ENCODE measurements at regions not wholly inside any gene's neighbourhood (a gene's known extent, or its start where the extent isn't known, plus 50 kb on each side); places are given as distances from the start of the nearest gene placed in this dataset.
"Not testable (repeated sequence)": the region's sequence is repeated elsewhere in the genome, so short reads cannot be mapped to it uniquely, and the experiment has no call there.

DNA sequence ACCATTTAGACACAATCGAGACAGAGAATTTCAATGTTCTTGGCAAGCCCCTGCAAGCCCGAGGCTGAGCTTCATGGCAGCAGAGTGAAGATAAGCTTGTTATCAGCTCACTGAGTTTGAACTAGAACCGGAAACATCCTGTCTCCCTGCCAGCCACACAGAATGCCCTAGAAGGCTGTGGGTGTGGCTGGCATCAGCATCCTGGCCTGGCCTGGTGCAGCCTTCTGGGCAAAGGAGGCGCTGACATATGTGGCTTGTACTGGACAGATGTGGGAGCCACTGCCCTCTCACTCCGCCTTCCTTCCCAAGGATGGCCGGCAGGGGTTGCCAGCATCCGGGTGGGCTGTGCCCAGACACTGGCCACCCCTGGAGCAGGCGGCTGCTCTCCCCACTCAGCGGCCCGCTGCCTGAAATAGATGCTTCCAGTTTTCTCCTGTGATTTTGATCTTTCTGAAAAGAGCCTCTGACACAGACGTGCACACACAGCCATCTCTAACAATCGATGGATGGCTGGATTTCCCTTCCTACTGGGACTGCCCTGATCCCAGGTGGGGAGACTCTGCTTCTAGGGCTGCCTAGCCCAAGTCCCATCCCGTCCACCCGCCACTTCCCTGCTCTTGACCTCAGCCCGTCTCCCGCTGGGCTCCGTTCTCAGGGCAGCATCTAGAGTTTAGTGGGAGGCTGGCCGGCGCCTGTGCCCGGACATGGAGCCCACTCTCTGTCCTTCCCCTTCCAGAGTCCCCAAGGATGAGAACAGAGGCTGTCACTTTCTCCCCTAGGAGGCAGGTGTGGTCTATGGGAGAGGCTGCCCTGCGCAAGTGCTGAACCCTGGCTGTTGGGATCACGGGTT, 149.7 kb downstream of the CTTN start:
- no peak for DNase-seq (ENCODE audit: low spot score)
- no peak for FAIRE-seq

DNA sequence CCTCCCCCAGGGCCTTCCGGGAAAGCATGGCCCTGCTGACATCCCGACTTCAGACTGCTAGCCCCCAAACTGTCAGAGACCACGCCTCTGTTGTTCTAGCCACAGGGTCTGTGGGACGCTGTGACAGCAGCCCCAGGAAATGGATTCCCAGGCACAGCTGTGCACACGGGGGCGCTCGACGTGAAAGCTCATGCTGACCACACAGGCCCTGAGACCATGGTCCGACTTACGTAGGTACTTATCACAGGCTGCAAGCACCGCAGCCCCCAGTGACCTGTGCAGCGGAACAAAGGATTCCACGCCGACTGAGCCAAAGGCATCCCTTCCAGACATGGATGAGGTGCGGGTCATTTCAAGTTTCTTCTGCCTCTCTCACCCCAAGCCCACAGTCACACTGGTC, 150.6 kb downstream of the CTTN start:
- no peak for DNase-seq (ENCODE audit: low spot score)
- FAIRE-seq = no peak

DNA sequence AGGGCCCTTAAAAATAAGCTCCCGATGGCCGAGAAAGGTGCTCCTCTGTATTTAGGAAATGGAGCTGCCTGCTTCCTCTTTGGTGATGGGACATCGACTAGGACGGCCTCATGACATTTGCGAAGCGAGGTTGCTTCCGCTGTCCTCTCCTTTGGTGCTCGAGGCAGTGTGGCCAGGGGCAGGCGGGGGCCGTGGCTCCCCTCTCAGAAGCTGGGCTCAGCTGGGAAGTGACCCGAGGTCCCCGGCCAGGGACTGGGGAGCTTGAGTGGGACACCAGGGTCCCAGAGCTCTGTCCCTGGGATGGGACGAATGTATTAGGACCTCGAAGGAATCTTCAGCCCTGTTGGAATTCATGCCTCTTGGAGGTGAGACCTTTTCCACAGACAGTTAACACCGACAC, 151.1 kb downstream of the CTTN start:
- DNase-seq (ENCODE audit: low spot score) (no peak), FAIRE-seq (no peak)

DNA sequence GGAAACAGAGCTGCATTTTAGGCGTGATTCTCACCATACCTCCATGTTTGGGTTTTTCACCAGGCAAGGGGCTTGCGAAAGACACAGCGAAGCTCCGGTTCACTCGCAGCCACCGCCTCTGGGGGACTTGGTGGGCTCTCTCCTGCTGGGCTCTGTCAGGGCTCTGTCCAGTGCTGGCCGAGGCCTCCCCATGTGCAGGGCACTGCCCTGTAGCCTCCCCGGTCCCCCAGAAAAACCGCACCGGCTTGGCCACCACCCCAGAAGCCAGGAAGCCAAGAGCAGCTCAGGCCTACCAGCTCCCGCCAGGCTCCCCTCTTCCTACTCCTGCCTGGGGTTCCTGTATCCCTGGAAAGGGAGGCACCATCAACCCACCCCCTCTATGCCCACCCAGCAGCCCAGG, 151.5 kb downstream of the CTTN start:
- DNase-seq (ENCODE audit: low spot score) (no peak), FAIRE-seq (no peak)

DNA sequence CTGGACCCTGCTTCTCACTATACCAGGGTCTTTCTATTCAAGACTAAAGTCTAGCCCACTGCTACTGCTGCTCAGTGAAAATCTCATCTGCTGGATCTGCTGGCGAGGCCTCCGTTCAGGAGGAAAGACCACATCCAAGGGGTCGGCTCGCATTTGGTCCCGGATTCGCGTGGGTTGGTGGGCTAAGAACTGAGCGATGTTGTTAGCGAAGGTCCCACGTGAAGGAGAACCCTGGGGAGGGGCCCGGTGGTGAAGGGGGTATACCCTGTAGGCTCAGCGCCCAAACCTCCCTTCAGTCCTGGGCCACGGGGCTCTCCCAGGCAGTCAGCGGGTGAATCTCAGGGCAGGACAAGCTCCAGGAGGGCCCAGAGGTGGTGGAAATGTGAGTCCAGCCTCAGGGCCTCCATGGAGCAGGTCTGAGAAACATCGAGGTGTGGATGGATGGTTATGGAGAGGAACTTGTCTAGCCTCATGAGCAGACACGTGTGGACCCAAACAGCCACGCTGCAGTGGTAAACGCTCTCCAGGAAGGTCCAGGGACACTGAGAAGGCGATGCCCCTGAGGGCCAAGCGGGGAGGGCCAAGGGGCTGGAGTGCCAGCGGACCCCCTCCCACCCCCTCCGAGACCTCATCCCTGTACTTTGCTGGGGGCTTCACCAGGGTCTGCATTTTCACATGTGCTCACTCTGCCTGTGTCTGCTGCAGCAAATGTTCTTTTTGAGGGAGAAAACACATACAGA, 152.3 kb downstream of the CTTN start:
- no peak for FAIRE-seq
- DNase-seq (ENCODE audit: low spot score) = no peak

DNA sequence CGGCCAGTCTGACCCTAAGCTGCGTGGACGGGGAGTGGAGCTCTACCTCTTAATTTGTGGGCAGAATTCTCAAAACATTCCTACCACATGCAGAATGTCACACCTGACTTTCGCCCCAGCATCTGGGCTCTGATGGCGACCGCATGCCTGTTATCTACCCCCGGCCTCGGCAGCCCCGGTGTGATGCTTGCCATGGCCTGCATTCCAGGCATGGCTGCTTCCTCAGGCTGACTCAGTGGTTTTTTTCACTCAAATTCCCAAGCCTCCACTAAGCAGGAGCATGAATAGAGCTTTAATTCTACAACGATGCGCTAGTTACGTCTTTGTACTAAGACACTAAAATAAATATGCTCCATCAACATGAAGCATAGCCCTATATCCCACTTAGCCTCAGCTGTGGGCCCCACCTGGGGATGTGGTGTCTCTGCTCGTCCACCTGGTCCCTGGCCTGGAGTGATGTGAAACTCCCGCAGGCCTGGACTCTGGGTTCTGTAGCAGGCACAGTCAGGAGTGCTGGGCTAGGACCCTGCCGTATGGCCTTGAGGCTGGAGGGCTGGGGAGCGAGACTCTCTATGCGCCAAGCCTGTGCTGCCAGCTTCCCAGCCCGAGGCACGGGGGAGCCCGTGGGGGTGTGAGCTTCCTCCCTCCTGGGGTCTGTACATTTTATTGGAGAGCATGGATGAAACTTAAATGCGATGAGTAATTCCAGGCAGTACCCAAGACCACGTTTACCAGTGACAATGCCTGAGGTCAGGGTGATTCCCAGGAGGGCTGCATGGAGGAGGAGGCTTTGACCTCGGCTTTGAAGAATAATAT, 153.2 kb downstream of the CTTN start:
- peak; percentile 56 for DNase-seq (ENCODE audit: low spot score)
- FAIRE-seq = no peak

DNA sequence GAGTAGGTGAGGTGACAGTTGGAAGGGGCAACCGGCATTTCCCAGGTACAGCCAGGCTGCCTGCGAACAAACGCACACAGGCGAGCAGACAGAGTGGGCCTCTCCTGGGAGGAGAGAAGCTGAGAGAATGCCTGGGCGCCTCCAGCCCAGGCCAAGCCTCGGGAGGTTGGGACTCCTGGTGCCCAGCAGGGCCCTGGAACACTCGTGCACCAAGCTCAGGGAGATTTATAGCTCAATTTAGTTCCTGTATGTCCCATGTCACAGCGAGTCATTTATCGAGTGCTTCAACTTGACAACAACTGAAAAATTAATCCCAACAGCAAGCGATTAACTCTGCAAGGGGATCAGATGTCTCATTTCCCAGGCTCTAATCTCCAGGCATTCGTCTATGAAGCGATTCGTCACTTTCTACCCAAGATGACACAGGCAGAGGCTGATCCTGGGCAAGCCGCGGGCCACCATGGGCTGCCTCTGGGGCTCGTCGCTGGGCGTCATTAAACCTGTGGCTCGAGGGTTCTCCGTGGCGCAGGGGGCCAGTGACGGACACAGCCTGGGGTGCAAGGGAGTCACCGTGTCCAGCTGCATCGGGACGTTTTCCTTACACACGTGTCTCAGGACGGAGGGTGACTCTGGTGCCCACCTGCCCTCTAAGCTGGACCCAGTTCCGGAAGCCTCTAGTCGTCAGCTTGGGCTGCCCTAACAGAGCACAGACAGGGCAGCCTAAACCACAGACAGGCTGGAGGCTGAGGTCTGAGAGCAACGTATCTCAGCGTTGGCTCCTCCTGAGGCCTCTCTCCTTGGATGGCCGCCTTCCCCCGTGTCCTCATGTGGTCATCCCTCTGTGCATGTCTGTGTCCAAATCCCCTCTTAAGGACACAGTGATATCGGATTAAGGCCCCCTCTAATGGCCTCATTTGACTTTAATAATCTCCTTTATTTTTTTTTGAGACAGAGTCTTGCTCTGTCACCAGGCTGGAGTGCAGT, 154.1 kb downstream of the CTTN start:
- DNase-seq (ENCODE audit: low spot score) (no peak), FAIRE-seq (no peak)

DNA sequence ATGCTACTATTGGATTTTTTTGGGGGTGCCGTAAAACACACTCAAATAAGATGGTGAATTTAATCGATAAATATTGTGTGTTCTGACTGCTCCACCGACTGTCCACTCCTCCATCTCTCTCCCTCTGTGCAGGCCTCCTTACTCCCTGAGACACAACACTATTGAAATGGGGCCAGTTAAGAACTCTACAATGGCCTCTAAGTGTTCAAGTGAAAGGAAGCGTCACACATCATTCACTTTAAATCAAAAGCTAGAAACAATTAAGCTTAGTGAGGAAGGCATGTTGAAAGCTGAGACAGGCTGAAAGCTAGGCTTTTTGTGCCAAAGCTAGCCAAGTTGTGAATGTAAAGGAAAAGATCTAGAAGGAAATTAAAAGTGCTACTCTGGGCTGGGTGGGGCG, 156.7 kb downstream of the CTTN start:
- no peak for DNase-seq (ENCODE audit: low spot score)
- no peak for FAIRE-seq

DNA sequence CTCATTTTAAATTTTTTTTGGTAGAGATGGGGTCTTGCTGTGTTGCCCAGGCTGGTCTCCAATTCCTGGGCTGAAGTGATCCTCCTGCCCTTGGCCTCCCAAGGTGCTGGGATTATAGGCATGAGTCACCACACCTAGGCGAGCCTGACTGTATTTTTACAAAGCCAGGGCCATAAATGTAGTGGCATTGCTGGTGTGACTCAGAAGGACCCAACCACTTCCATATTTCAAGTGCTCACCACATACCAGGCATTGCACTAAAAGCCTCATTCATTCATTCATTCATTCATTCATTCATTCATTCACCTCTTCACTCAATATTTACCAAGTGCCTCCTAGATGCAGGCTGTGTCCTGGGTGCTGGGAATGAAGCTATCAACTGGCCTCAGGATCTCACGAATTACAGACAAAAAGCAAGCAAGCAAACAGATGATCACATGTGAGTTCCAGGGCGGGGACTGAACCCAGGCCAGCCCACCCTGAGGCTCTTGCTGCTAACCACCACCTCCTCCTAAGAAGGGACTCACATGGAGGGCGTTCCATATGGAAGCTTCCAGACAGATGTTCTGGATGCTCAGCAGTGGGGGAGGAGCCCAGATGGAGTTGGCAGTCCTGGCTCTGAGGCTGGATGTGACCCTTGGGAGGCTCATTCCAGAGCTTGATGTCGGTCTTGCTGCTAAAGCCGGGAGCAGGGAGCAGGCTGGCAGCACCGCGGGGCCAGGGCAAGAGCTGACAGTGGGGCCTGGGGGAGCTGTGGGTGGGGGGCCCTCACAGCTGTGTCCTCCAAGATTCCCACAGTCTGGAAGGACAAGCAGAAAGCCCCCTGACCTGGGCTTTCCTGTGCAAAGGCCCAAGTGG, 158.8 kb downstream of the CTTN start:
- DNase-seq (ENCODE audit: low spot score) = peak; percentile 73
- FAIRE-seq = no peak

DNA sequence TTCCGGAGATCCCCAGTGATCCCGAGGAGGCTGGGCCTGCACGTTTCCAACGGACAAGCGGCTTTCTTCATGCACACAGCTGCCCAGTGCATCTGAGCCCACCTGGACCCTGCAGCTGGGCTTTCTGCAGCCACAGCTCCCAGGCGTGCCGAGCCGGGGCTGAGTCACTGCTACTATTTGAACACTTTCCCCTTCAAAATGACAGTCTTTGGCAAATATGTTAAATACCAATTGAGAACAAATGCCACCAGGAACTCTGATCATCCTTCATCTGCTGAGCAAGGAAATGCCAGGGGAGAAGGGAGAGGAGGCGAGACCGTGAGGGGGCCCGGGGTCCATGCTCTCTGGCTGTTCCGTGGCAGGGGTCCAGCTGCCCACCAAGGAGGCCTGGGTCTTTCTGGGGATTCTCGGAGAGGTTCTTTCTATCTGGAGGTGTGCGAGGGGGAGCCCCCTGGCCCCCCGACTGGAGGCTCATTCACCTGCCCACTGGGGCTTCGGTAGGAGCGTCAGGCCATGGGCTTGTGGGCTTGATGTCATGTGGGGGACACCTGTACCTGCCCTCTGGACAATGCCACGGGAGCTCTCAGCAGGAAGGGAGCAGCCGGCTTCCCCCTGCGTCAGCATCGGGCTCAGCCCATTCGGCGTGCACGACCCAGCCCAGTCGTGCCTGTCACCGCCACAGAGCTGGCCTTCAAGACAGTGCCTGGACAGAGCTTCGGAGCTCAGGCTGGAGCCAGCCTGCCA, 159.6 kb downstream of the CTTN start:
- FAIRE-seq = peak; percentile 20
- DNase-seq (ENCODE audit: low spot score) = peak; percentile 20

DNA sequence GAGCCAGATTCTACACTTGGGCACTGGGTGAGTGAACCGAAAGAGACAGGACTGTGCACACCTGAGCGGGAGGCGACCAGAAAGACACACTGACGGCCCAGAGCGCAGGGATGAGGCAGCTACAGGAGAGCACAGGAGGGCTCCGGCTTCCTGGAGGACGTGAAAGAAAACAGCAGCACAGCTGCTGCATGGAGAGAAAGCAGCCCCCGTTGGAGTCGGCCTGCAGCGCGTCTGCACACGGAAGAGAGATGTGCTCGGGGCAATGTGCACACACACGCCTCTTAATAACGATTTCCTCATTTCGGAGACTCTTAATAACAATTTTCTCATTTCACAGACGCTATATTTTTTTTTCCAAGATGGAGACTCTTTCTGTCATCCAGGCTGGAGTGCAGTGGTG, 160.4 kb downstream of the CTTN start:
- DNase-seq (ENCODE audit: low spot score) (no peak), FAIRE-seq (no peak)

DNA sequence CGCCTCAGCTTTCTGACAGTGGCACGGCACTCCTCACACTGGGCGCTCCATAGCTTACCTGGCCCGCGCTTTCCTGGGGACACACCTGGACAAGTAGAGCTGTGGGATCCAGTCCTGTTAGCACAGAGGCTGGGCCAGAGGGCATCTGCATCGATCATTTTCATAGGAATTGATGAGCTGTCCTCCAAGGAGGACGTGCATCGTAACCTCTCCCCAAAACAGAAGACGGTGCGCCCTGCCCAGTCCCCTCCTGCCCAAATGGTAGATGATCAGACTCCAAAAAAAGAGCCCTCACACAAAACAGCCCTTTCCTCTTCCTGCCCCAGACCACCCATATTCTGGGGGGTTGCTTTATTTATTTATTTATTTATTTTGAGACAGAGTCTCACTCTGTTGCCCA, 161.2 kb downstream of the CTTN start:
- DNase-seq (ENCODE audit: low spot score) = no peak
- FAIRE-seq = no peak

DNA sequence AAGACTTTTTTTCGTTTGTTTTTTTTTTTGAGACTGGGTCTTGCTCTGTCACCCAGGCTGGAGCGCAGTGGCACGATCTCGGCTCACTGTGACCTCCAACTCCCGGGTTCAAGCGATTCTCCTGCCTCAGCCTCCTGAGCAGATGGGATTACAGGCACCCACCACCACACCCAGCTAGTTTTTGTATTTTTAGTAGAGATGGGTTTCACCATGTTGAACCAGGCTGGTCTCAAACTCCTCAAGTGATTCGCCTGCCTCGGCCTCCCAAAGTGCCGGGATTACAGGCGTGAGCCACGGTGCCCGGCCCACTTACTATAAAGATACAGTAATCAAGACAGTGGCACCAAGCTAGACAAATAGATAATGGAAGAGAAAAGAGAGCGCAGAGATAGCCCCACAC, 162.3 kb downstream of the CTTN start:
- DNase-seq (ENCODE audit: low spot score); FAIRE-seq: not testable (repeated sequence)

DNA sequence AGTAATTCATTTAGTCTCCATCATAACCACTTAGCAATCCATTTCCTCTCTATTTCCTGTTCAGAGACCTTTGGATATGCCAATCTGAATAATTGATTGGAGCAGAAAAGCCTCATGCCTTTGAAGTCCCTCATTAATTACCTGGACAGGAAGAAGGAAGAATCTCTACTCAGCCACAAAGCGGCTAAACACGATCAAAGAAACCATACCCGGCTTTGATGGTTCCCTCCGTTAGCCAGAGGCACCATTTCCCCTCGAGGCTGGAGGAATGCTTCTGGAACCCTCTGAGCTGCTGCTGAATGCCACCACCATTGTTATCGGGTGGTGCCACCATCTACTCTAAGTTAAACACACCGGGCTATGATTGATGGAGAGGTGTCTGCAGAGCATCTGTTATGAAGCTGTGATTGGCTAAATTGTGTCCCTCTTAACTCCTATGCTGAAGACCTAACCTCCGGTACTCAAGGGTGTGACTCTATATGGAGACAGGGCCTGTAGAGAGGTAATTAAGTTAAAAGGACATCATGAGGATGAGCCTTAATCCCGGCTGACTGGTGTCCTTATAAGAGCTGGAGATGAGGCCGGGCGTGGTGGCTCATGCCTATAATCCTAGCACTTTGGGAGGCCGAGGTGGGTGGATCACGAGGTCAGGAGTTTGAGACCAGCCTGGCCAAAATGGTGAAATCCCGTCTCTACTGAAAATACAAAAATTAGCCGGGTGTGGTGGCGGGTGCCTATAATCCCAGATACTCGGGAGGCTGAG, 168.6 kb downstream of the CTTN start:
- DNase-seq (ENCODE audit: low spot score) = no peak
- FAIRE-seq = no peak

DNA sequence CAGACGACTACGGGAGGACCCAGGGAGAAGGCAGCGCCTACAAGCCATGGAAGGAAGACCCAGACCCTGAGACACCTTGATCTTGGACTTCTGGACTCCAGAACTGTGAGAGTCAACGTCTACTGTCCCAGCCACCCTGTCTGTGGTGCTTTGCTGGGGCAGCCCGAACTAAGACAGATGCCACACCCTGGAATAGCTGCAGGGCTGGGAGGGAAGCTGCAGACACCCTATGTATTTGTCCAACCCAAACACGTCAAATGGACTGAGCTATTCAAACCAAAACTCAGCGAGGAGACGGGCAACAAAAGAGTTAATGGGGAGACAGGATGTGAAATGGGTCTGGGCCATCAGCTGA, 169.3 kb downstream of the CTTN start:
- FAIRE-seq (no peak), DNase-seq (ENCODE audit: low spot score) (no peak)

DNA sequence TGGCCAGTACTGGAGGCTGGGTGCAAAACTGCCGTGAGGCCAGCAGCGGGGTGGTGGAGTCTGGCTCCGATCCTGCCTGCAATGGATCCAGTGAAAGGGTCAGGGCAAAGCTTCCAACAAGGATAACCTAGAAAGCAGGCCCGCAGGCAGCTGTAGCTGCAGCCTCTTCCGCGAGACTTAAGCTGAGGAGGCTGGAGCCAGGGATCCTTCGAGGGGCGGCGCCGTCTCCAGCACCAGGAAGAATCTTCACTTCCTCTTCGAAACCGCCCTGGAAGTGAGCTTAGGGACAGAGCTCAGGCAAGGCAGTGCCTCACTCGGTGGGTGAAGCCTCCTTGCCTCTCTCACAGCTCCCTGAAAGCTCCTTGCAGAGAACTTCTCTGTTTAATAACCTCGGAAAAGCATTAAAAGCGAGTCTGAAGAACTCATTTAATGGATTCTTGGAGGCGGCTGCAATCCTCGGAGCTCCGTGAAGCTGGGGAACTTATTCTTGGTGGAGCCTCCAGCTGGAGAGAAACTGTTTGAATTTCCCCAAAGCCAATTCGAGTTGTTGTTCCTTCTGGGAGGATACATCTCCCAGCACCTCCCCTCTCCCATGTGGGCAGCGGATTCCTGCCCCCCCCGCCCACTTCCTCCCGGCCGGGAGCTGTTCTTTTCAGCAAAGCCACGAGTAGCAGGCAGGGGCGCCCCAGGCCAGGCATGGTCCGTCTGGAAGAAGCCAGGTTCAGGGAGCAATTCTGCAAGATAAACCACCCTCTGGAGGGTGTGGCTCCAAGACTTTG, 169.9 kb downstream of the CTTN start:
- DNase-seq (ENCODE audit: low spot score) (peak; percentile 83), FAIRE-seq (no peak)

DNA sequence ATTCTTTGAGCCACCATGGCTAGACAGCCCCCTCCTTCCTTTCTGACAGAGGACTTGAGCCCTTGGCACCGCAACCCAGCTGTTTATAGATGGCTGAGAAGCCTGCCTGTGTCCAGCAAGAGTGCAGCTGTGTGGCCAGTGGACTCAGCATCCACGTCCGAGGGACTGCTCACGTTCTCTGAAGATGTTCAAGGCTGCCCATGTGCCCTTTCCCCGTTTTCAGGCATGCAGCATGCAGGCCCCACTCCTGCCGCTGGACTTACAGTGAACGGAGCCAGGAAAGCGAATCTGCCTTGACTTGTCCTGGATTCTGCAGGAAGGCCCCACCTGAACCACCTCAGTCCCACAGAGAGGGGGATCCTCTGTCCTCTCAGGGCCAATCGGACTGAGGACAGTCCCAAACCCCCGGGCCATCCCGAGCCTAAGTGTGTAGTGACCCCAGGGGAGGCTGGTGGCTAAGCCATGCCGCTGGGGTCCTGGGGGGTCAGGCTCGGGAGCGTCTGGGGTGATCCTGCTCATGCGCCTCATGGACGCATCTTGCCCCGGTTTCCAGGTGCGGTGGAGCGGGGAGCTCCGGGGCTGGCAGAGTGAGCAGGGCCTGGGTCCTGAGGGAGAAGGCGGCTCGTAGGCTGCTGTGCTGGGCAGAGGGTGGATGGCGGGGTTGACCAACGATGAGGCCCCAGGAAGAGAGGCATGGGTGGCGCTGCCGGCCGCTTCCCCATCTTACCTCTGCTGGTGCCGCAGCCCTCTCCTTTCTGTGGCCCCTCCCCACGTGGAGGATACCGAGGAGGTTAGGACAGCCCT, 170.7 kb downstream of the CTTN start:
- FAIRE-seq = no peak

More for the DNA sequence above, 170.7 kb downstream of the CTTN start:
- no peak for DNase-seq (ENCODE audit: low spot score)
